ENCODE measurements at regions not wholly inside any gene's neighbourhood (a gene's known extent, or its start where the extent isn't known, plus 50 kb on each side); places are given as distances from the start of the nearest gene placed in this dataset.

GRCh38 chr12:67413577-67413976 lies 144.4 kb downstream of the CAND1 start (continued):
- TF ChIP-seq TARDBP (IDR thresholded peaks at IDR 0.05; ENCODE audit: borderline replicate concordance) (no peak), MYC (IDR thresholded peaks at IDR 0.05; ENCODE audit: insufficient read depth, insufficient read length, insufficient replicate concordance, low read length, severe bottlenecking) (no peak), NBN (IDR thresholded peaks at IDR 0.05) (no peak), ETV6 (conservative IDR thresholded peaks at IDR 0.05 in 1 of 2, IDR thresholded peaks at IDR 0.05 in 1 of 2; ENCODE audit: borderline replicate concordance in 1 of 2, low read depth in 1 of 2) (no peak), ZNF592 (IDR thresholded peaks at IDR 0.05) (no peak), POLR2AphosphoS5 (IDR thresholded peaks at IDR 0.05; ENCODE audit: low read length) (no peak), CREB1 (IDR thresholded peaks at IDR 0.05; ENCODE audit: low read depth) (no peak), CTCF (IDR thresholded peaks at IDR 0.05 in 2 of 3, conservative IDR thresholded peaks at IDR 0.05 in 1 of 3; ENCODE audit: control insufficient read depth in 2 of 3, extremely low read depth in 1 of 3, insufficient read depth in 1 of 3, low read depth in 3 of 3, low read length in 3 of 3) (no peak), HSF1 (IDR thresholded peaks at IDR 0.05; ENCODE audit: low read depth, low read length) (no peak), ZNF207 (IDR thresholded peaks at IDR 0.05; ENCODE audit: borderline replicate concordance) (no peak)

All from GM12878 (cell line).